Retina (tissue), 1 donor: ENCODE measurements at regions not wholly inside any gene's neighbourhood (a gene's known extent, or its start where the extent isn't known, plus 50 kb on each side); places are given as distances from the start of the nearest gene placed in this dataset.
"Not testable (repeated sequence)": the region's sequence is repeated elsewhere in the genome, so short reads cannot be mapped to it uniquely, and the experiment has no call there.

Experiments used
- DNase-seq: peaks from one replicate; pipeline ENCODE4 v3.0.0-alpha.2; 2016

DNA sequence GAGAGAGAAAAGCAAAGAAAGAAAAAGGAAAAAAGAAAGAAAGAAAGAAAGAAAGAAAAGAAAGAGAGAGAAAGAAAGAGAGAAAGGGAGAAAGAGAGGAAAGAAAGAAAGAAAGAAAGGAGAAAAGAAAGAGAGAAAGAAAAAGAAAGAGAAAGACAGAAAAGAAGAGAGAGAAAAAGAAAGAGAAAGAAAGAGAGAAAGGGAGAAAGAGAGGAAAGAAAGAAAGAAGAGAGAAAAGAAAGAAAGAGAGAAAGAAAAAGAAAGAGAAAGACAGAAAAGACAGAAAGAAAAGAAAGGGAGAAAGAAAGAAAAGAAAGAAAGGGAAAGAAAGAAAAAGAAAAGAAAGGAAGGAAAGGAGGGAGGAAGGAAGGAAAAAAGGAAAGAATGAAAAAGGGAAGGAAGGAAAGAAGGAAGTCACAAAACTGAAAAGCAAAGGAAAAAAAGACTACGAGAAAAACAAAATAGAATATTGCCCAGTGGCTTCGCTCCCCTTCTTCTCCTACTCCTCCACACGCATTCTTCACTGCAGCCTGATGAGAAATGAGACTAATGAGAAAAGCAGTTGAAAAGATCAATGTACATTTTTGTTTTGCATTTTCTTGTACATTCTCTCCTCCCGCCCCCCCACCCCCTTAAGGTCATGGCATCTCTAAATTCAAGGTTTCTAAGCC is 170.0 kb downstream of the SOD2 start:
- no peak for DNase-seq

- no peak for DNase-seq
Observed at GRCh38 chr6:159521962-159522361, 171.1 kb downstream of the SOD2 start.

GRCh38 chr6:159520002-159520401 is 173.0 kb downstream of the SOD2 start:
- DNase-seq = no peak

GRCh38 chr6:159515811-159516210 is 177.2 kb downstream of the SOD2 start:
- not testable (repeated sequence) for DNase-seq

- no peak for DNase-seq
Observed at GRCh38 chr6:159513914-159514313, 179.1 kb downstream of the SOD2 start.

DNA sequence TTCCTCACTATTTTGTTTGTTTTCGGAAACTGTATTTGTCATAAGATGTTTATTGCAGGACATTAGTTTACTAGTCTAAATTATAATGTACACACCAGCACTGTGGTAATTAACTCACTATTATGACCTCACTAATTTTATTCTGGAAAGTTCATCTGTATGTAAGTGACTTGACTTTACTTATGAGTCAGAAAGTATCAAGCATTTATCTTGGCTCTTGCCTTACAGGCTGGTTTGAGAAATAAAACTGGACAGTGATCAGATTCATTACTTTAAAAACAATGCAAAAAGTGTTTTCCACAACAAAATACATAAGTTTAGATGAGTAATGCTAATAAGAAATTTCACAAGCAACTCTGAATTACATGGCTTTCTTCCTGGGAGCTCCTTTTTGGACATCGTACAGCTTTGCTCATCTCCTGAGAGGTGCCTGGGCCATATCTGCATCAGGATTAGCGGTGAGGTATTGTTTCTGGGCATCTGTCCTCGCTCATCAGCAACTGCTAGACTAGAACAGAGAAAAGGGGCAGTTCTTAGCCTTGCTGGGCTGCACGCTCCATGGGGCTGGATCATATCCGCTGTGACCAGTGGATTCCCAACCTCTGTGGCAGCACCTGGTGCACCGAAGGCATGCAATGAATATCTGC is 179.8 kb downstream of the SOD2 start:
- DNase-seq = no peak

DNA sequence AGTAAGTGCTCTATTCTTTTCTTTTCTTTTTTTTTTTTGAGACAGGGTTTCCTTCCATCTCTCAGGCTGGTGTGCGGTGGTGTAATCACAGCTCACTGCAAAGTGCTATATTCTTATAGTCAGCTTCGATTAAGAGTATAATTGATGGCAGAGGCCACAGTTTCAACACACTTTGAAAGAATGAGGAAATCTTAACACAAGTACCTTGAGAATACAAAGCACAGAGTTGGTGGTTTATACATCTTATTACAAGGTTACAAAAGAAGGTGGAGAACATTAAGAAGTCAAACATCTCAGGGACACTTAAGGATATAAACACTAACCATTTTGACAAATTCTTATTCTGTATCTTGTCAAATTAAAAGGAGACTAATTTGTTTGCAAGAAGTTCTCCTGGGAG is 180.5 kb downstream of the SOD2 start:
- DNase-seq = no peak

GRCh38 chr6:159512104-159512503 is 180.9 kb downstream of the SOD2 start:
- DNase-seq = no peak

GRCh38 chr6:159510141-159510540 is 182.9 kb downstream of the SOD2 start:
- DNase-seq = no peak

GRCh38 chr6:159508931-159509330 is 184.1 kb downstream of the SOD2 start:
- DNase-seq = no peak

DNA sequence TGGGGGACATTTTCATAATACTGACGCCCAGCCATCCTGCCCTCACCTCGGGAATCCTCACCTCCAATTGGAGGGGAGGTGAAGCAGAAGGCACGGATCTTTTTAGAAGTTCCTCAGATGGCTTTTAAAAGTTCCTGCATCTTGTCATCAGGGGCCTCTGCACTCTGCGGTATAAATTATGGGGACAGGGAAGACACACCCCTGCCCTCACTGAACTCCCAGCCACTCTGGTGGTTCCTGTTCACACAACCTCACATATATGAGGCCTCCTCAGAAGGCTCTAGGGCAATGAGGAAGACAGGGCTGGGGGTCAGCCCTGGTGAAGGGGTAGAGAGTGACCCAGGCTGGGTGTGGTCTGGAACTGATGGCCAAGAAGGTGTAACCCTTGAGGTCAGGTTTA is 187.0 kb downstream of the SOD2 start:
- no peak for DNase-seq

DNA sequence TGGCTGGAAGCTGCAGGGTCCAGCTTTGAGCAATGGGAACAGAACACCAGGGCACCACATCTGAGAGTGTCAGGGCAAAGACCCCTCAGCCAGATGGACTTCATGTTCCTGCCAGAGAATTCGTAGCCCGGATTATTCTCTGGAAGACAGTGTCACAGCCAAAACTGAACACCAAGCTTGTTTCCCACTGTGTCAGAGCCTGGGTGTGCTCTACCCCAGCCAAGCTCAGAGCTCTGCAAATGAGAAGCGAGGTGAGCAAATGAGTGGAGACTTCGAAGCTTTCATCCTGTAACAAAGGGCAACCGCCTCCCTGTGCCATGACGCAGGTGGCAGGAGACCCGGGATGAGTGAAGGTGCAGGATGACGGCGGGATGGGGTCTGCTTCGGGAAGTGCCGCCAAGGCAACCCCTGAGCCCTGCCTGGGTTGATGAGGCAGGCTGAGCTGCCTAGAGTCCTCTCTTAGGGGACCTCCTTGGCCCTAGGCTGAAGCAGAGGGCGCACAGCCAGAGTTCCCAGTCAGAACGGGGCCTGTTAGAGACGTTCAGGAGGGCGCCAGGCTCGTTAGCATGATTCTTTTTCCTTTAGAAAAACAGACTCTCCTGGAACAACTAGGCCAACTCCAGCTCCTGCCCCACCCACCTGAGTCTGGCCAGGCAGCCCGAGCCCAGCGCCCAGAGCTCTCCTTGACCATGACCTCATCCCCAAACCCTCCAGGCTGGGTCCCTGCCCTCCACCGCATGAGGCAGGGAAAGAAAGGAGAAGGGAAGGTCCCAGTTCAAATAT is 187.7 kb downstream of the SOD2 start:
- DNase-seq = no peak

DNA sequence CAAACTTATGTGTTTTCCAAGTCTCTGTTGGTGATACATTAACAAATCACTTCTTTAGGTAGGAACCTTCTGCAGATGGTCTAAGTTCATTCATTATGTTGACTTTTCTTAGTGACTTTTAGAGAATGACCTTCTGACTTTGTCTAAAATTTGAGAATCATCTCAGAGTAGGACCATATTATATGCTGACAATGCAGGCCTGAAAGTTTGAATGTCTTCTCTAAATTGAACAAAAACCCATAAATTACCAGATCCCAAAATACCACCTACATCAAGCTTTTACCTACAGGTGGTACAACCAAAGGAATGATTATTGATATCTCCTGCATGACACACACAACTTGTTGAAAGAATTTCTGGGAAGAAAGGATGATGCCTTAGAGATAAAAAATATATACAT is 191.5 kb downstream of the SOD2 start:
- no peak for DNase-seq

- DNase-seq = no peak
Observed at GRCh38 chr6:159499034-159499433, 194.0 kb downstream of the SOD2 start.

- DNase-seq = no peak
Observed at GRCh38 chr6:159494586-159494972, 198.5 kb downstream of the SOD2 start.

DNA sequence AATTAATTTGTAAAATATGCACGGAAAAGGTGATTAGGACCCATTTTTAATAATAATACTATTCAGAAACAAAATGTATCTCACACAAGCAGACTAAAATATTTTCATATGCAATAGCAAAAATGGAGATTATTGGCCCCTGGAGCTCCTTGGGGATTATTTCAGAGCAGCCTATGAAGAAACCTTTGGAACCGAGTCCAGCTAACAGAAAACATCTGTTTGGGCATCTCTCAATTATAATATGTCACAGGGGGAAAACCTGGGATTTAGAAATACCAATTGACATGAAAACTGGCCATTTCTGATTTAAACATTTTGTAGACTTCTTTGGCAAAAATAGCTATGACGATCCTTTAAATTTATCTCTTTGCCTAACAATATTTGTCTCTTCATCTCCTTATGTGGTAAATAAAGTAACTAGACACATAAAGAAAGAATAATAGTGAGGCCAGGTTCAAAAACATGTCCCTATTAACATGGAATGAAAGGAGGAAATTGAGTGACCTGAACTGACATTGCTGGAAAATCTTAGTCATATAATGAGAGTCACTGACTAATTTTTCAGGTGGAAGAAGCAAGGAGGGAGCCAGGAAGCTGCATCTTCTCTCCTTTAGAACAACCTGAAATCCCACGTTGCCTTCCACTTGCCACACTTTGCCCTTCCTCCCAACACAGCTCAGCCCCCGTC is 199.0 kb downstream of the SOD2 start:
- no peak for DNase-seq

DNA sequence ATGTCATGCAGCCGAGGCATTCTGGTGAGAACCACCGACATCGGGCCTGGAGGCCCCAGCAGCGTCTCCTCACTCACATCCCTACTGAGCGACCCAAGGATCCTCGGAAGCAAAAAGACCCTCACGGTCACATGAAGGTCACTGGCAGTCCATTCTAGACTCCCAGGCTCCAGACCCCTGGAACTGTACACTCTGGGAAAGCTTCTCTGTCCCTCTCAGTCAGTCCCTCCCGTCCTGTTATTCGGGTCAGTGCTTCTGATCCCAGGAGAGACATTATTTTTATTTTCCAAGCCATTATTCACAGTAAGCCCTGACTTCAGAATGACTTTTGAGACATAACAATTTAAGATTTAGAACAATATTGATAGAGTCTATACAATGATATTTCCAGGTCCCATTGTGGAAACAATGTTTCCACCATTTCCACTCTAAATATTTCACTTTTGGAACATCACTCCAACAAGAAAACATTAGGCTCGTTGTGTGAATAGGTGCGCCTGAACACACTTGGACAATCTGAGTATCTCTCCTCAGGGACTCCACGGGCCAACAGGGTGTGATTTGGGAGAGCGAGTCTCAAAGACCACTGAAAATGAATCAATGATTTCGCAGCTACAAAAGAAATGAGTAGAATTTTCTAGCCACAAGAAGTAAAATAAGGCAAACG is 199.7 kb downstream of the SOD2 start:
- no peak for DNase-seq

- no peak for DNase-seq
Observed at GRCh38 chr6:159490298-159490937, 202.6 kb downstream of the SOD2 start.

DNA sequence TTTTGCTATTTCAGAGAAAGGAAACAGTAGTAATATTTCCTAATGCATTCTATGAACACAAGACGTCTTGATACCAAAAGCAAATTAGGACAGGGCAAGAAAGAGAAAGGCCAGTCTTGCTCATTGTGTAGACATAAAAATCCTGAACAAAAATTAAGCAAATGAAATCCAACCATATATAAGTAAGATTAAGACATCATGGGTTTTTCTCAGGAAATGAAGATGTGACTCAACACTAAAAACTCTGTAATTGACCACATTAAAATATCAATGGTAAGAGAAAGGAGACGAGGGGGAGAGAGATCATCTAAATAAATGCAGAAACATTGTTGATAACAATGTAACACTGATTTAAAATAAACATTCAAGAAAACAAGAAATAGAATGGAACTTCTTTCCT is 205.4 kb downstream of the SOD2 start:
- no peak for DNase-seq

- no peak for DNase-seq
Observed at GRCh38 chr6:159483259-159483658, 209.8 kb downstream of the SOD2 start.

GRCh38 chr6:159481897-159482296 is 211.1 kb downstream of the SOD2 start:
- no peak for DNase-seq

- DNase-seq = no peak
Observed at GRCh38 chr6:159480471-159480870, 212.6 kb downstream of the SOD2 start.
